MM.1S (cell line): ENCODE measurements at regions not wholly inside any gene's neighbourhood (a gene's known extent, or its start where the extent isn't known, plus 50 kb on each side); places are given as distances from the start of the nearest gene placed in this dataset.

ENCODE experiments used
- DNase-seq: peaks from one replicate; pipeline ENCODE4 v3.0.0-alpha.2; 2015
- H2AFZ ChIP-seq: fragments of 300-600 bp; sonication (generic); 2 replicates; pipeline ENCODE4 v1.6.0; 2016; ENCODE audit warnings: antibody characterized with exemption, low read length
- H3F3A ChIP-seq: fragments of 300-600 bp; sonication (generic); 2 replicates; pipeline ENCODE4 v1.6.1; 2016; ENCODE audit warnings: mild to moderate bottlenecking, antibody characterized with exemption, low read length, moderate library complexity, mixed read lengths; ENCODE audit not compliant: insufficient read depth
- H3K27ac ChIP-seq: fragments of 300-600 bp; sonication (generic); 2 replicates; pipeline ENCODE4 v1.5.1; 2016; ENCODE audit warnings: mild to moderate bottlenecking, low read length
- H3K27me3 ChIP-seq: fragments of 300-600 bp; sonication (generic); replicated peaks from 2 replicates; pipeline ENCODE4 v1.6.0; 2016; ENCODE audit warnings: low read length; ENCODE audit not compliant: insufficient read depth
- H3K36me3 ChIP-seq: fragments of 300-600 bp; sonication (generic); replicated peaks from 2 replicates; pipeline ENCODE4 v1.6.1; 2016; ENCODE audit warnings: mild to moderate bottlenecking, low read length, mixed read lengths; ENCODE audit not compliant: insufficient read depth
- H3K4me1 ChIP-seq: fragments of 300-600 bp; sonication (generic); 2 replicates; pipeline ENCODE4 v1.6.1; 2016; ENCODE audit warnings: low read length, mixed read lengths
- H3K4me2 ChIP-seq: fragments of 300-600 bp; sonication (generic); 2 replicates; pipeline ENCODE4 v1.6.0; 2016; ENCODE audit warnings: low read depth, low read length
- H3K4me3 ChIP-seq: fragments of 300-600 bp; sonication (generic); 2 replicates; pipeline ENCODE4 v1.5.1; 2016; ENCODE audit warnings: low read length, mixed read lengths
- H3K79me2 ChIP-seq: fragments of 300-600 bp; sonication (generic); 2 replicates; pipeline ENCODE4 v1.6.1; 2016; ENCODE audit warnings: mixed run types, low read length, mixed read lengths
- H3K9ac ChIP-seq: fragments of 300-600 bp; sonication (generic); 2 replicates; pipeline ENCODE4 v1.6.1; 2016; ENCODE audit warnings: low read length, mixed read lengths
- H3K9me2 ChIP-seq: fragments of 300-600 bp; sonication (generic); replicated peaks from 2 replicates; pipeline ENCODE4 v1.6.1; 2016; ENCODE audit warnings: mild to moderate bottlenecking, low read length, mixed read lengths; ENCODE audit not compliant: insufficient read depth
- H3K9me3 ChIP-seq: fragments of 300-600 bp; sonication (generic); replicated peaks from 2 replicates; pipeline ENCODE4 v1.6.1; 2016; ENCODE audit warnings: mild to moderate bottlenecking, low read length, mixed read lengths; ENCODE audit not compliant: insufficient read depth
- H4K20me1 ChIP-seq: fragments of 300-600 bp; sonication (generic); 2 replicates; pipeline ENCODE4 v1.6.1; 2016; ENCODE audit warnings: mild to moderate bottlenecking, low read length, moderate library complexity, mixed read lengths; ENCODE audit not compliant: insufficient read depth
- CTCF ChIP-seq: fragments of 300-600 bp; sonication (generic); IDR thresholded peaks from 2 replicates; pipeline ENCODE4 v1.5.1; 2016; ENCODE audit warnings: antibody characterized with exemption, low read length, mixed read lengths
- EZH2 ChIP-seq: fragments of 300-600 bp; sonication (generic); optimal IDR thresholded peaks from 2 replicates; pipeline ENCODE3; 2017; ENCODE audit warnings: low read depth, mild to moderate bottlenecking, antibody characterized with exemption, low read length, mixed read lengths
- EZH2phosphoT487 ChIP-seq: fragments of 300-600 bp; sonication (generic); IDR thresholded peaks from 2 replicates; pipeline ENCODE4 v1.6.1; 2018; ENCODE audit warnings: antibody characterized with exemption, low read length

- no peak for DNase-seq
- Histone ChIP-seq H3K9me3 (no peaks in the 10 kb centered on the region), H3K27me3 (no peaks in the 10 kb centered on the region), H3K4me1 (no peaks in the 10 kb centered on the region), H3K9ac (no peak overlapping the region), H3K79me2 (no peaks in the 10 kb centered on the region), H3K27ac (no peak overlapping the region), H3K4me3 (no peak overlapping the region), H2AFZ (no peak overlapping the region), H3F3A (no peaks in the 10 kb centered on the region), H4K20me1 (no peaks in the 10 kb centered on the region), H3K36me3 (no peaks in the 10 kb centered on the region), H3K4me2 (no peak overlapping the region), H3K9me2 (no peaks in the 10 kb centered on the region)
- no peak for TF ChIP-seq EZH2
- no peak for TF ChIP-seq EZH2phosphoT487
- TF ChIP-seq CTCF: no peak
Measured at GRCh38 chr13:106961216-106961615, 393.3 kb upstream of the ARGLU1 start.

GRCh38 chr13:106958621-106959048, 390.7 kb upstream of the ARGLU1 start:
- H3K9me3 ChIP-seq: no peaks in the 10 kb centered on the region
- no peaks in the 10 kb centered on the region for H3F3A ChIP-seq
- H3K4me1 ChIP-seq: no peaks in the 10 kb centered on the region
- H3K79me2 ChIP-seq: no peaks in the 10 kb centered on the region
- H3K27ac ChIP-seq: no peak overlapping the region
- no peaks in the 10 kb centered on the region for H3K9me2 ChIP-seq
- no peak overlapping the region for H3K4me3 ChIP-seq
- H3K4me2 ChIP-seq: no peak overlapping the region
- H3K27me3 ChIP-seq: no peaks in the 10 kb centered on the region
- TF ChIP-seq EZH2 (no peak), EZH2phosphoT487 (no peak), CTCF (no peak)
- H2AFZ ChIP-seq: no peak overlapping the region
- no peaks in the 10 kb centered on the region for H4K20me1 ChIP-seq
- DNase-seq: no peak
- H3K36me3 ChIP-seq: no peaks in the 10 kb centered on the region
- H3K9ac ChIP-seq: no peak overlapping the region

GRCh38 chr13:106942563-106942962, 374.6 kb upstream of the ARGLU1 start:
- Histone ChIP-seq H3K36me3 (no peaks in the 10 kb centered on the region), H3K9ac (no peak overlapping the region), H3F3A (no peaks in the 10 kb centered on the region), H3K9me2 (no peaks in the 10 kb centered on the region), H3K27ac (no peak overlapping the region), H2AFZ (no peak overlapping the region), H4K20me1 (no peaks in the 10 kb centered on the region), H3K9me3 (no peaks in the 10 kb centered on the region), H3K4me3 (no peak overlapping the region), H3K4me1 (no peaks in the 10 kb centered on the region), H3K4me2 (no peak overlapping the region), H3K27me3 (no peaks in the 10 kb centered on the region), H3K79me2 (no peaks in the 10 kb centered on the region)
- no peak for DNase-seq
- no peak for TF ChIP-seq EZH2phosphoT487
- no peak for TF ChIP-seq CTCF
- no peak for TF ChIP-seq EZH2

- Histone ChIP-seq H3K4me1 (no peaks in the 10 kb centered on the region), H3K4me2 (no peak overlapping the region), H2AFZ (no peak overlapping the region), H3K9me2 (no peaks in the 10 kb centered on the region), H4K20me1 (no peaks in the 10 kb centered on the region), H3K4me3 (no peak overlapping the region), H3K9ac (no peak overlapping the region), H3K9me3 (no peaks in the 10 kb centered on the region), H3K79me2 (no peaks in the 10 kb centered on the region), H3F3A (no peaks in the 10 kb centered on the region), H3K27ac (no peak overlapping the region), H3K27me3 (no peaks in the 10 kb centered on the region), H3K36me3 (no peaks in the 10 kb centered on the region)
- DNase-seq: no peak
- TF ChIP-seq EZH2phosphoT487 (no peak), EZH2 (no peak), CTCF (no peak)
Measured at GRCh38 chr13:106941779-106942178, 373.8 kb upstream of the ARGLU1 start.
